HepG2 (cell line): ENCODE measurements at regions not wholly inside any gene's neighbourhood (a gene's known extent, or its start where the extent isn't known, plus 50 kb on each side); places are given as distances from the start of the nearest gene placed in this dataset.

Experiments
- BCLAF1 ChIP-seq: fragments of 450-650 bp; IDR thresholded peaks from 2 replicates; pipeline ENCODE4 v1.6.1; 2017; ENCODE audit warnings: mild to moderate bottlenecking
- GRHL1 ChIP-seq: sonication (generic); formaldehyde crosslinking; conservative IDR thresholded peaks from 2 replicates; pipeline ENCODE4 v1.8.0; 2022; ENCODE audit warnings: missing genetic modification reagents
- KIAA2018 ChIP-seq: sonication (generic); formaldehyde crosslinking; IDR thresholded peaks from 2 replicates; pipeline ENCODE4 v1.5.0; 2020; ENCODE audit warnings: mild to moderate bottlenecking, missing genetic modification reagents, borderline replicate concordance
- KLF11 ChIP-seq: IDR thresholded peaks from 2 replicates; pipeline ENCODE4 v1.6.1; 2016; ENCODE audit warnings: missing compliant biosample characterization
- MTA1 ChIP-seq: sonication (generic); formaldehyde crosslinking; IDR thresholded peaks from 2 replicates; pipeline ENCODE4 v1.4.0; 2020; ENCODE audit warnings: missing genetic modification reagents, mild to moderate bottlenecking, borderline replicate concordance
- POLR2AphosphoS2 ChIP-seq: IDR thresholded peaks from 2 replicates; pipeline ENCODE4 v1.6.1; 2011; ENCODE audit warnings: low read depth, low read length, improper control_type of control experiment
- RBAK ChIP-seq: sonication (generic); formaldehyde crosslinking; IDR thresholded peaks from 2 replicates; pipeline ENCODE4 v1.5.1; 2020; ENCODE audit warnings: mild to moderate bottlenecking, missing genetic modification reagents
- ZNF546 ChIP-seq: sonication (generic); formaldehyde crosslinking; conservative IDR thresholded peaks from 2 replicates; pipeline ENCODE4 v1.8.1; 2023; ENCODE audit warnings: mild to moderate bottlenecking, missing genetic modification reagents
- ZNF556 ChIP-seq: sonication (generic); formaldehyde crosslinking; IDR thresholded peaks from 2 replicates; pipeline ENCODE4 v1.4.0; 2020; ENCODE audit warnings: mild to moderate bottlenecking, missing genetic modification reagents, borderline replicate concordance
- ZNF572 ChIP-seq: sonication (generic); formaldehyde crosslinking; IDR thresholded peaks from 2 replicates; pipeline ENCODE4 v1.5.1; 2020; ENCODE audit warnings: mild to moderate bottlenecking, missing genetic modification reagents
- ZNF746 ChIP-seq: sonication (generic); formaldehyde crosslinking; IDR thresholded peaks from 2 replicates; pipeline ENCODE4 v1.8.0; 2022; ENCODE audit warnings: mild to moderate bottlenecking, missing genetic modification reagents
- ZNF75D ChIP-seq: sonication (generic); formaldehyde crosslinking; IDR thresholded peaks from 2 replicates; pipeline ENCODE4 v1.8.1; 2023; ENCODE audit warnings: missing genetic modification reagents, mild to moderate bottlenecking, borderline replicate concordance
- ZNF775 ChIP-seq: sonication (generic); formaldehyde crosslinking; IDR thresholded peaks from 2 replicates; pipeline ENCODE4 v1.4.0; 2020; ENCODE audit warnings: missing genetic modification reagents, mild to moderate bottlenecking, moderate library complexity, borderline replicate concordance

- no peak for TF ChIP-seq BCLAF1
- TF ChIP-seq ZNF775 (CRISPR knock-in tag): no peak
- no peak for TF ChIP-seq KIAA2018 (CRISPR knock-in tag)
- no peak for TF ChIP-seq ZNF572
- no peak for TF ChIP-seq KLF11
- no peak for TF ChIP-seq MTA1 (CRISPR knock-in tag)
- no peak for TF ChIP-seq ZNF546 (CRISPR knock-in tag)
- no peak for TF ChIP-seq ZNF75D
- no peak for TF ChIP-seq RBAK
- no peak for TF ChIP-seq ZNF746 (CRISPR knock-in tag)
- TF ChIP-seq GRHL1 (CRISPR knock-in tag): no peak
- no peak; the same call in 1 of the 2 replicates for TF ChIP-seq ZNF556 (CRISPR knock-in tag)
- TF ChIP-seq POLR2AphosphoS2: no peak
Observed at GRCh38 chr2:186308347-186308746, 177.7 kb upstream of the ZC3H15 start (continued).
